Progenitor cell of endocrine pancreas (in vitro differentiated cells): ENCODE measurements at regions not wholly inside any gene's neighbourhood (a gene's known extent, or its start where the extent isn't known, plus 50 kb on each side); places are given as distances from the start of the nearest gene placed in this dataset.

ENCODE experiments used
- DNase-seq: peaks from one replicate; pipeline ENCODE4 v3.0.0; 2021; ENCODE audit warnings: low spot score; ENCODE audit not compliant: unreplicated experiment
- H3K27ac Mint-ChIP-seq: 2 replicates; pipeline ENCODE4 v1.8.0; 2021; ENCODE audit warnings: mild to moderate bottlenecking, moderate library complexity, mixed read lengths
- H3K27me3 Mint-ChIP-seq: 2 replicates; pipeline ENCODE4 v1.8.0; 2021; ENCODE audit warnings: mixed read lengths
- H3K36me3 Mint-ChIP-seq: 2 replicates; pipeline ENCODE4 v1.8.0; 2022; ENCODE audit warnings: mixed read lengths; ENCODE audit not compliant: insufficient read depth
- H3K4me1 Mint-ChIP-seq: 2 replicates; pipeline ENCODE4 v1.8.0; 2021; ENCODE audit warnings: low read depth, mixed read lengths
- H3K4me3 Mint-ChIP-seq: 2 replicates; pipeline ENCODE4 v1.8.0; 2021; ENCODE audit warnings: low read depth, mild to moderate bottlenecking, moderate library complexity, mixed read lengths
- H3K9me3 Mint-ChIP-seq: 2 replicates; pipeline ENCODE4 v1.8.0; 2021; ENCODE audit warnings: low read depth, mixed read lengths
- CTCF ChIP-seq: fragments of 200-600 bp; sonication (generic); IDR thresholded peaks from one replicate; pipeline ENCODE4 v1.5.0; 2021; ENCODE audit warnings: antibody characterized with exemption, mild to moderate bottlenecking; ENCODE audit not compliant: unreplicated experiment

DNA sequence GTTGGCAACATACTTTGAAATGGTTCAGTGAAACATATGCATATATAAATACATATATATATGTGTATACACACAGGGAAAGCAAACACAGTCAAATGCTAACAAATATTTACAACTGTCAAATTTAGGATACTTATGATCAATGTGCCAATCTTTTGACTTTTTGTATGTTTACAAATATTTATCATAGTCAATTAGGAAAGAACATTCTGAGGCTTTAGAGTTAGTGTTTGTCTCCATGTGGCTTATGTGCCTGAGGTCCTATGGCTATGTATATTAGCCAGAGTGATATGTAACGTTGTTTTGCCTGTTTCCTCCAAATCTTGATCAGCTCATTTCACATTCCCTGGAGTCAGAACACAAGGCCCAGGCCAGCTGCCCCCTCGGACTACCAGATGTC lies 126.5 kb upstream of the MAN1A1 start:
- no peak for TF ChIP-seq CTCF
- peaks cover 8% of the 10 kb centered on the region for H3K4me1 Mint-ChIP-seq
- no peak overlapping the region for H3K4me3 Mint-ChIP-seq
- no peak overlapping the region for H3K27ac Mint-ChIP-seq
- no peaks in the 10 kb centered on the region for H3K36me3 Mint-ChIP-seq
- DNase-seq: no peak
- no peaks in the 10 kb centered on the region for H3K27me3 Mint-ChIP-seq
- H3K9me3 Mint-ChIP-seq: peaks cover 7% of the 10 kb centered on the region

GRCh38 chr6:119470893-119471542 lies 121.5 kb upstream of the MAN1A1 start:
- no peak overlapping the region for H3K27ac Mint-ChIP-seq
- no peaks in the 10 kb centered on the region for H3K36me3 Mint-ChIP-seq
- peaks cover 1% of the 10 kb centered on the region for H3K4me1 Mint-ChIP-seq
- no peaks in the 10 kb centered on the region for H3K27me3 Mint-ChIP-seq
- peaks cover 10% of the 10 kb centered on the region for H3K9me3 Mint-ChIP-seq
- DNase-seq: no peak
- TF ChIP-seq CTCF: no peak
- H3K4me3 Mint-ChIP-seq: no peak overlapping the region

DNA sequence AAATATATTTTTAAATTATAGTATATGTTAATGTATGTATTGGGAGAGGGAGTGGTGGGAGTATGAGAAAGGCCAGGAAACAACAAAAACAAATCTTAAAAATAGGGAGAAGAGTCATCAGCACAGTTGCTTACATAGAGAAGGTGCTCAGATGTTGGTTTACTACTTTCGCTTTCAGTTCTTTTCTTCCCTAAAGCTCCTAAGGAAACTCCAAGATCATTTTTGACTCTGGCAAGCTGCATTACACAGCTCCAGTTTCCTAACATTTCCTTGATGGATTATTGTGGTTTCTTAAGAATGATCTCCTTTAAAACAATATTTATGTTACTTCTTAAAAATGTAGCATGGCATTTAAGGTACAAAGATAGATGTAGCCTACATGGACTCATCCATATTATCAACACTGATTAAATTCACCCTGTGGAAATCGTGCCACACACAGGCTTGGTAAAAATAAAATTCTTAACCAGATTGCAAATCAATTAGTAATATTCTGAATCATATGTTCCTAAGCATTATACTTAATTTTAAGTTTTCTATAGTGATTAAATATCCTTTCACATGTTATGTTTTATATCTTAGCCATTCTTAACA lies 118.0 kb upstream of the MAN1A1 start:
- H3K27ac Mint-ChIP-seq: no peak overlapping the region
- no peaks in the 10 kb centered on the region for H3K27me3 Mint-ChIP-seq
- peaks cover 8% of the 10 kb centered on the region for H3K9me3 Mint-ChIP-seq
- no peaks in the 10 kb centered on the region for H3K36me3 Mint-ChIP-seq
- H3K4me3 Mint-ChIP-seq: no peak overlapping the region
- DNase-seq: no peak
- no peak for TF ChIP-seq CTCF
- H3K4me1 Mint-ChIP-seq: no peaks in the 10 kb centered on the region

DNA sequence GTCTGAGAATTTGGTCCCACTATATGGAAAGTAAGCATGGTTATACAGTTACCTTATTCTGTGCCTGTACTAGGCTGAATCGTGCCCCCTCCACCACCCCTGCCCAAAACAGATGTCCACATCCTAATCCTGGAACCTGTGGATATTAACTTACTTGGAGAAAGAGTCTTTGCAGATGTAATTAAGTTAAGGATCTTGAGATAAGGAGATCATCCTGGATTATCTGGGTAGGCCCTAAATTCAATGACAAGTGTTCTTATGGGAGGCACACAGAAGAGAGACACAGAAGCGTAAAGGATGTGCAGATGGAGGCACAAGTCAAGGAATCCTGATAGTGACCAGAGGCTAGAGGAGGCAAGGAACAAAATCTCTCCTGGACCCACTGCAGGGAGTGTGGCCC lies 116.7 kb upstream of the MAN1A1 start:
- no peak for TF ChIP-seq CTCF
- no peaks in the 10 kb centered on the region for H3K36me3 Mint-ChIP-seq
- H3K4me3 Mint-ChIP-seq: no peak overlapping the region

DNA sequence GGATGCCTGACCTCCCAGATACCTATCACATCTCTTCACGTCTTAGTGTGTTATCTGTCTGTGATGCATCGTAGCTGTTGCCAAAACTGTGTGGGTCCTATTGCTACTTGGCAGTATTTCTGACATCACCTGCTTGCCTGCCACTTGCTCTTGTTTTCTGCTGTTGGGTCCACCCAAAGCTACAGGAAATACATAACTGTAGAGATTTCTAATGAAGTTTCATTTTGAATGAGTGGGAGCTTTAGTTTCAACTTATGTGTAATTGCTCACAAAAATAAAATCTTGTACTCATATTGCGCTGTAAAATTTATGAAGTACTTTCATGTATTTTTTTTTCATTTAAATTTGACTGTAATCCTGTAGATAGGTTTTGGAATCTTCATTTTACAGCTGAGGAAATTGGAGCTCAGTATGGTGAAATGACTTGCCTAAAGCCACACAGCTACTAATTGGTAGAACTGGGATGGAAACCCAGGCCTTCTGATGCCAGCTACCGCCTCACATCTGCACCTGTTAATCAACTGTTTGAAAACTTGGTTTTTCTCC lies 113.6 kb upstream of the MAN1A1 start:
- Mint-ChIP-seq H3K27me3 (peaks cover 2% of the 10 kb centered on the region), H3K27ac (no peak overlapping the region), H3K9me3 (peaks cover 7% of the 10 kb centered on the region), H3K4me1 (no peaks in the 10 kb centered on the region), H3K36me3 (no peaks in the 10 kb centered on the region), H3K4me3 (no peak overlapping the region)
- no peak for DNase-seq
- TF ChIP-seq CTCF: no peak

More for the DNA sequence above, 116.7 kb upstream of the MAN1A1 start:
- Mint-ChIP-seq H3K27ac (no peak overlapping the region), H3K27me3 (peaks cover 2% of the 10 kb centered on the region), H3K4me1 (no peaks in the 10 kb centered on the region), H3K9me3 (peaks cover 6% of the 10 kb centered on the region)
- no peak for DNase-seq
